ENCODE measurements at regions not wholly inside any gene's neighbourhood (a gene's known extent, or its start where the extent isn't known, plus 50 kb on each side); places are given as distances from the start of the nearest gene placed in this dataset.

DNA sequence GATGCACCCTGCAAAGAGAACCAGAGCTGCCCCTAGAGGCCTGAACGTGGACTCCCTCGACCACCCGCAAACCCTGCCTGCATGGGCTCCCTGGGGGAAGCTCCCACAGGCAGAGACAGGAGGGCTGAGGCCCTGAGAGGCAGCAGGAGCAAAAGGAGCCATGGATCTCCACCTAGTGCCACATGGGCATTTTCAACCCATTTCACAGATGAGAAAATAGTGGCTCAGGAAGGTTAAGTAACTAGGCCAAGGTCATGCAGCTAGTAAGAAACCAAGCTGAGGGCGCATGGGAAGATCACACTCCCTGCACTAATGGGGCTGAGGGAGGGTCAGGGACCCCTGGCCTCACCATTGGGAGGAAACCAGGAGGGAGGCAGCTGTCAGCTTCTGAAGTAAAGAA is 271.7 kb upstream of the RAB6C start:
- no peak for DNase-seq

GRCh38 chr2:129708221-129708967 is 271.1 kb upstream of the RAB6C start:
- DNase-seq: no peak

- no peak for DNase-seq
Observed at GRCh38 chr2:129709001-129709955, 270.2 kb upstream of the RAB6C start.

GRCh38 chr2:129709956-129710598 is 269.4 kb upstream of the RAB6C start:
- DNase-seq: no peak

DNA sequence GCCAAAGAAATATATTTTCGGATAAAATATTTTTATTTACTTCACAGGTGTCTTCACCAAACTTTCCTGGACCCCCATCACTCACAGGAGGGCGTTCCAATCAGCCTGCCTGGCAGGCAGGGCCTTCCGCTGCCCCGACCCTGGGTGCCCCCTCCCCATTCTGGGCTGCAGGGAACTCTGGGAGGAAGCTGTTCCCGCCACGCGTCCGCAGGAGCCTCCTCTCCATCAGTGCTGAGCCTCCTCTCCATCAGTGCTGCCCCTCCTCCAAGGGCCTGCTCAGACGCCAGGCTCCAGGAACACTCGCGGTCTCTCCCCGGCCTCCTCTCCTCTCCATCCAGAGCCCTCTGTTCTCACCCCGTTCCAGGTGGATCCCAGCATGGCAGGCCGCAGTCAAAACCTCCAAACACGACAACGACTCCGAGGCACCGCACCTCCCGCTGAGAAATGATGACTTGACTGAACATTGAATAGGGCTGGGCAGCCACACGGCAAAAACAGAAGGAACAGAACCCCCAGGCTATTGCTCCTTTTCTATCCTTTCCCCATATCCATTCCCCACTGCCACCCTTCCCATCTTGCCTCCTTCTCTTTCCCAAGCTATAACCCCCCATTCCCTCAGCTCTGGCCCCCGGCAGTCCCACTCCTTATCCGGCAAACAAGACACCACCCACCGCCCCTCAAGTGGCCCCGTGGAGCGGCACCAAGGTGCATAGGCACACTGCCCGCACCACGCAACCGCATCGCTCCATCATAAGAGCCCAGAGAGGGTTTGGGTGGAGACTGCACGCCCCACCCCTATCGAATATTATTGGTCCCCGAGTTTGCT is 268.6 kb upstream of the RAB6C start:
- no peak for DNase-seq

DNA sequence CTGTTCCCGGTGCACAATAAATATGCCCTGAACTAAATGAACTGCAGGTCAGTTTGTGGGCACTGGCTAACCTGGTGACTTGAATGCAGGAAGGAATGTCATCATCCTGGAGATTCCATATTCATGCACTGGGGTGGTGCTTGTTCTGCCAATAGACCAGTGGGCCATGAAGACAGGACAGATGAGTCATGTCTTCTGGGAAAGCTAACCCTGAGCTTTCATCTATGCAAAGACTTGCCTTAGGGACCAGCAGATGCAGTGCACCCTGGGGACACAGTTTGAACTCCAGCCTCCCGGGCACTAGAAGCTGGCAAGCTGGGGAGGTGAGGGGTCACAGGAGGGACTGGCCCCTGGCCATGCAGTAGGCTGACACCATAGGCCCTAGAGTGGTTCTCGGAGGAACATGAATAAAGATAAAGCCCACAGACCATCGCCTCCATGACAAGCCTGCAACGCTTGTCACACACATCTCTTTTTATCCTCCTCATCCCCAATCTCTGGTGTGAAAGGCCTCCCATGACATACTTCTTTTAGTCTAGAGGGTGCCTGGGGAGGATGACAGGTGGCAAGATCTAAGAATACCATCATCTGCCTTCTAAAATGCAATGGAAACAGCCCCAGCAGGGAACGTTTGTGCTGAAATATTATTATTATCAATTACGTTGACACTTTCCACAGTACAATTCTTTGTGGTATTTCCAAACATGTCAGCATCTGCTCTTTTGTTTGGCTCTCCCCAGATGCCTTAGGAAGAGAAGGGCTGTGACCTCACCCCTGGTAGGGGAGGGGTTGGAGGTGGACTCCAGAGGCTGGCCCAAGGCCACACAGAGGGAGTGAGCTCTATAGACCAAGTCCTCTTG is 267.4 kb upstream of the RAB6C start:
- DNase-seq: no peak

GRCh38 chr2:129712676-129712985 is 266.8 kb upstream of the RAB6C start:
- DNase-seq: no peak

DNA sequence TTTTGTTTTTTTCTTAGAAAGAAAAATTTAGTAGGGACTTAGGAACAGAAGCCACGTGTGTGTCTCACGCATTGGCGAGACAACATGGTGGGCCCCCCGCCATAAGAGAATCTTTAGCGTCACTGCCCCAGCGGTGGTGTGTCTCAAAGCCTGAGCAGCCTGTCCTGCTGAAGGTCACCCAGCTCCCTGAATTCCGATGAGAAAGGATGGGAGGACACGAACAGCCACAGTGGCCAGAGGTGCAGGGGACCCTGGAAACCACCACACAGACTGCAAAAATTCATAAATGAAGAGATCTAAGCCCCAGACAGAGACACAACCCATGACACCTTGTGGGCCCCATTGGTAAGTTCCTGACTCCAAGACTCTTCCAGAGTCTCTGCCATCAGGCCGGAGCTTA is 266.1 kb upstream of the RAB6C start:
- DNase-seq: no peak

DNA sequence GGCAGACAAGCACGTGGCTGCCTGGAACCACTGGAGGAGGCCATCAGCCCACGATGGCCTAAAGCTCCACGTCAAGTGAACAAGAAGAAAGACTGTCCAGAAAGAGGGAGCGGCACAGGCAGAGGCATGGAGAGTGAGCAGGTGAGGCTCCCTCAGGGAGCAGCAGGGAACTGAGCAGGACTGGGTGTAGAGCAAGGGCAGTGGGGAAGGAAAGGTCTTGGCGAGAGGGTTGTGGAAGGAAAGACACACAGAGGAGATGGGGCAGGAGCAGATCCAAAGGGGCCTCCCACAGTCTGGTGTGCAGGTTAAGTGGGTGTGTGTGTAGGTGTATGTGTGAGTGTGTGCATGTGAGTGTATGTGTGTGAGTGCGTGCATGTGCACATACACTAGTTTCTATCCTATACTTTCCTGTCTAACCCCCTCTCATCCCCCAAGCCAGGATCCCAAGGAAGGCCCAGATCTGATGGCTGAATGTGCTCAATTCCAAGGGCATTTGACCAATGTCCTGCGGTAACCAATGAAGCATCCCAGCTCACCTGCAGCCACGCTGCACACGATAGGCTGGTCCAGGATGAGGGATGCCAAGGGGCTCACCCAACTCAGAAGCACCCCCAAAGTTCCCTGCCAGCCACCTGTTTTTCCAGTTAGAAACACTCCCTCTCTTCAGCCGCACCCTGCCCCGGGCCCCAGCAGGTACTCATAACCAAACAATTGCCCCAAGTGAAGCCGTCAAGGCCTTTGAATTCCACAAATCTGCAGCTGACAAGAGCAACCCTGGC is 262.5 kb upstream of the RAB6C start:
- DNase-seq: no peak

DNA sequence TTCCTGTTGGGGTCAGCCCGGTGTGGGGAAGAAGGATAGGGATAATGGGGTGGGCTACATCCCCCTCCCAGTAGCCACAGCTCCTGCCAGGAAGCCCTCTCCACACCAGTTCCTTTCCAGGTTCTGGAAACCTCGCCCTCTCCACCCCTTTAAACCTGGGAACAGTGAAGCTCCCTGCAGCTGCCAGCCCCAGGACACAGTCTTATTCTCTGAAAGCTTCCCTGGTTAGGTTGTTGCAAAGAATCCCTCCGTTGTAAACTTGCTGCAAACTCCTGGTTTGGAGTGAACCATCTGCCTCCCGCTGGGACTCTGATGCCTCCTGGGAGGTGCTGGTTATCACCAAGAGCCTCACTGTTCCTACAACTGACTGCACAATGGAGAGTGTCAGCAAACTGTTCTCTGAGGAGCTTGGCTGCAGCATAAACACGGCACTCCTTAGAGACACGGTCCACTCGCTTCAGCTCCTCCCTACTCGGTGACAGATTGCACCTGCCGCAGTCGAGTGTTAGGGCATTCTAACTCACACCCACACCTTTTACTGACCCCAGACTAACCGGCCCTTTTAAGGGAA is 261.8 kb upstream of the RAB6C start:
- DNase-seq: no peak

- no peak for DNase-seq
Observed at GRCh38 chr2:129719335-129719734, 260.1 kb upstream of the RAB6C start.

GRCh38 chr2:129720360-129720759 is 259.1 kb upstream of the RAB6C start:
- no peak for DNase-seq

- DNase-seq: no peak
Observed at GRCh38 chr2:129720761-129721160, 258.7 kb upstream of the RAB6C start.

- no peak for DNase-seq
Observed at GRCh38 chr2:129721236-129721635, 258.2 kb upstream of the RAB6C start.

GRCh38 chr2:129721846-129722245 is 257.6 kb upstream of the RAB6C start:
- DNase-seq: peak in 1 of 4 experiments; percentile 3

GRCh38 chr2:129722306-129723019 is 257.0 kb upstream of the RAB6C start:
- DNase-seq: no peak

DNA sequence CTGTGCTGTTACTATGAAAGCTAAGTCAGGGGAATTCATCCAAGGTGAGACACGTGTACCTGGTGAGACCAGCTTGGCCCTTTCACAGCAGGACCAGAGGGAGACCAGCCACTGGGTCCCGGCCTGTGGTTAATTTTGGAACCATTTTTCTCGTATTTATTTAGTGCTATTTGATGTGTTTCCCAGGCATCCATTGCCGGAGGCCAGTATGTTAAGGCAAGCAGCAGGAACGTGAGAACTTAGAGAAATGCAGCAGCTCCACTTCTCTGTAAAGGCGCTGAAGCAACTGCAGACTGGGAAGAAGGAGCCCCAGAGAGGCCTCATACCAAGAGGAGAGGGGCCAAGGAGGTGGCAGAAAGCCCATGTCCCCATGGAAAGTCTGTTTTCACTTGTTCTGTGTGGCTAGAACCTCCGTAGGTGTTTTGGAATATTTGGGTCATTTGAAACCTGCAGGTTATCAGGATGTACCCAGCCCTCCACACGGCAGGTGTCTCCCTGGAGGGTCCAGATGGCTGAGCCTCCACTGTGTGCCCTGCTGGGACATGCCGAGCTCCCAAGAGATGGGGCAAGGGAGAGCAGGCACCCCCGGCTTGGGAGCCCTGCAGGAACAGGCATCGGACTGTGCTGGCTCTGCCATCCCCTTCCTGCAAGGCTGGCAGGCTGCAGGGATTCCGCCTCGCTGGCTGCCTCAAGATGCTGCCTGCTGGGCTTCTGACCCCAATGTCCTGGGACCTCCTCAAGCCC is 256.0 kb upstream of the RAB6C start:
- no peak for DNase-seq

GRCh38 chr2:129724021-129724757 is 255.3 kb upstream of the RAB6C start:
- no peak for DNase-seq
